WTC11 (cell line): ENCODE measurements at regions not wholly inside any gene's neighbourhood (a gene's known extent, or its start where the extent isn't known, plus 50 kb on each side); places are given as distances from the start of the nearest gene placed in this dataset.

Experiments
- ATAC-seq: fragments of 200-7000 bp; cut with Tn5 transposase; 2 replicates; pipeline ENCODE4 v1.10.0; 2021; ENCODE audit warnings: mild to moderate bottlenecking, moderate library complexity
- CTCF ChIA-PET: fragments of 300-600 bp; sonication (Branson Sonifier 250); formaldehyde crosslinking; loops from one replicate; lab custom pipeline; 2021; ENCODE audit warnings: antibody characterized with exemption; lab: Charles Lee
- POLR2A ChIA-PET: fragments of 350-600 bp; sonication (Branson Sonifier 250); formaldehyde crosslinking; loops from one replicate; lab custom pipeline; 2021; ENCODE audit warnings: antibody characterized with exemption; lab: Charles Lee
- DNase-seq: peaks from one replicate; pipeline ENCODE4 v3.0.0; 2021; ENCODE audit warnings: low spot score
- H3K27ac Mint-ChIP-seq: 2 replicates; pipeline ENCODE4 v1.8.0; 2021; ENCODE audit warnings: mixed read lengths
- H3K27me3 Mint-ChIP-seq: 2 replicates; pipeline ENCODE4 v1.8.0; 2021; ENCODE audit warnings: low read depth, mild to moderate bottlenecking, moderate library complexity, mixed read lengths
- H3K36me3 Mint-ChIP-seq: 2 replicates; pipeline ENCODE4 v1.8.0; 2021; ENCODE audit warnings: mixed read lengths
- H3K4me1 Mint-ChIP-seq: 2 replicates; pipeline ENCODE4 v1.8.0; 2022; ENCODE audit warnings: mixed read lengths
- H3K4me3 Mint-ChIP-seq: 2 replicates; pipeline ENCODE4 v1.8.0; 2021; ENCODE audit warnings: mild to moderate bottlenecking, moderate library complexity, mixed read lengths
- H3K9me3 Mint-ChIP-seq: 2 replicates; pipeline ENCODE4 v1.8.0; 2021; ENCODE audit warnings: mixed read lengths
- ATF1 ChIP-seq: sonication (generic); formaldehyde crosslinking; IDR thresholded peaks from 2 replicates; pipeline ENCODE4 v1.8.1; 2023; ENCODE audit warnings: mild to moderate bottlenecking, moderate library complexity, missing genetic modification reagents
- CREM ChIP-seq: sonication (generic); formaldehyde crosslinking; IDR thresholded peaks from 2 replicates; pipeline ENCODE4 v1.8.1; 2022; ENCODE audit warnings: mild to moderate bottlenecking, missing genetic modification reagents, moderate library complexity
- EMX1 ChIP-seq: fragments of 250-450 bp; sonication (Bioruptor Pico); IDR thresholded peaks from 2 replicates; pipeline ENCODE4 v1.8.0; 2021; ENCODE audit warnings: mild to moderate bottlenecking
- ESRRA ChIP-seq: sonication (generic); formaldehyde crosslinking; IDR thresholded peaks from 2 replicates; pipeline ENCODE4 v1.8.1; 2022; ENCODE audit warnings: mild to moderate bottlenecking, missing genetic modification reagents, borderline replicate concordance
- FOXJ3 ChIP-seq: sonication (generic); formaldehyde crosslinking; IDR thresholded peaks from 2 replicates; pipeline ENCODE4 v1.9.0; 2021; ENCODE audit warnings: missing genetic modification reagents, mild to moderate bottlenecking, borderline replicate concordance
- FOXK1 ChIP-seq: sonication (generic); formaldehyde crosslinking; IDR thresholded peaks from 2 replicates; pipeline ENCODE4 v1.8.0; 2022; ENCODE audit warnings: mild to moderate bottlenecking, moderate library complexity, missing genetic modification reagents
- FOXP1 ChIP-seq: sonication (generic); formaldehyde crosslinking; IDR thresholded peaks from 2 replicates; pipeline ENCODE4 v1.8.0; 2022; ENCODE audit warnings: missing genetic modification reagents, mild to moderate bottlenecking, moderate library complexity, borderline replicate concordance
- JUN ChIP-seq: sonication (generic); formaldehyde crosslinking; IDR thresholded peaks from 2 replicates; pipeline ENCODE4 v1.8.0; 2023; ENCODE audit warnings: mild to moderate bottlenecking, missing genetic modification reagents
- KAT7 ChIP-seq: sonication (generic); formaldehyde crosslinking; IDR thresholded peaks from 2 replicates; pipeline ENCODE4 v1.8.1; 2023; ENCODE audit warnings: missing genetic modification reagents, mild to moderate bottlenecking, borderline replicate concordance
- NFYB ChIP-seq: sonication (generic); formaldehyde crosslinking; conservative IDR thresholded peaks from 2 replicates; pipeline ENCODE4 v1.8.0; 2022; ENCODE audit warnings: low read depth, missing genetic modification reagents
- NR3C1 ChIP-seq: sonication (generic); formaldehyde crosslinking; conservative IDR thresholded peaks from 2 replicates; pipeline ENCODE4 v1.8.1; 2023; ENCODE audit warnings: low read depth, mild to moderate bottlenecking, missing genetic modification reagents
- OVOL2 ChIP-seq: fragments of 250-450 bp; sonication (Bioruptor Pico); IDR thresholded peaks from 2 replicates; pipeline ENCODE4 v1.9.0; 2021; ENCODE audit warnings: mild to moderate bottlenecking, borderline replicate concordance
- TCF7 ChIP-seq: sonication (generic); formaldehyde crosslinking; IDR thresholded peaks from 2 replicates; pipeline ENCODE4 v1.8.0; 2022; ENCODE audit warnings: mild to moderate bottlenecking, low read depth, missing genetic modification reagents, moderate library complexity
- TEAD1 ChIP-seq: sonication (generic); formaldehyde crosslinking; IDR thresholded peaks from 2 replicates; pipeline ENCODE4 v1.8.0; 2022; ENCODE audit warnings: mild to moderate bottlenecking, missing genetic modification reagents
- TEAD4 ChIP-seq: sonication (generic); formaldehyde crosslinking; IDR thresholded peaks from 2 replicates; pipeline ENCODE4 v1.8.0; 2022; ENCODE audit warnings: mild to moderate bottlenecking, missing genetic modification reagents
- ZNF263 ChIP-seq: sonication (generic); formaldehyde crosslinking; IDR thresholded peaks from 2 replicates; pipeline ENCODE4 v1.8.1; 2022; ENCODE audit warnings: low read depth, mild to moderate bottlenecking, moderate library complexity, missing genetic modification reagents
- ZNF317 ChIP-seq: sonication (generic); formaldehyde crosslinking; IDR thresholded peaks from 2 replicates; pipeline ENCODE4 v1.8.1; 2023; ENCODE audit warnings: low read depth, mild to moderate bottlenecking, moderate library complexity, missing genetic modification reagents, borderline replicate concordance
- TF ChIP-seq, protein P1 (sequence below): sonication (generic); formaldehyde crosslinking; IDR thresholded peaks from 2 replicates; pipeline ENCODE4 v1.8.1; 2023; ENCODE audit warnings: mild to moderate bottlenecking, missing genetic modification reagents, moderate library complexity
- TF ChIP-seq, protein P2 (sequence below): sonication (generic); formaldehyde crosslinking; IDR thresholded peaks from 2 replicates; pipeline ENCODE4 v1.8.1; 2023; ENCODE audit warnings: mild to moderate bottlenecking, missing genetic modification reagents
- TF ChIP-seq, protein P3 (sequence below): sonication (generic); formaldehyde crosslinking; IDR thresholded peaks from 2 replicates; pipeline ENCODE4 v1.8.0; 2022; ENCODE audit warnings: mild to moderate bottlenecking, missing genetic modification reagents
- TF ChIP-seq, protein P4 (sequence below): sonication (generic); formaldehyde crosslinking; IDR thresholded peaks from 2 replicates; pipeline ENCODE4 v1.8.0; 2023; ENCODE audit warnings: mild to moderate bottlenecking, missing genetic modification reagents
- TF ChIP-seq, protein P5 (sequence below): sonication (generic); formaldehyde crosslinking; IDR thresholded peaks from 2 replicates; pipeline ENCODE4 v1.8.1; 2022; ENCODE audit warnings: low read depth, missing genetic modification reagents, borderline replicate concordance
- TF ChIP-seq, protein P6 (sequence below): sonication (generic); formaldehyde crosslinking; IDR thresholded peaks from 2 replicates; pipeline ENCODE4 v1.8.0; 2022; ENCODE audit warnings: missing genetic modification reagents

DNA sequence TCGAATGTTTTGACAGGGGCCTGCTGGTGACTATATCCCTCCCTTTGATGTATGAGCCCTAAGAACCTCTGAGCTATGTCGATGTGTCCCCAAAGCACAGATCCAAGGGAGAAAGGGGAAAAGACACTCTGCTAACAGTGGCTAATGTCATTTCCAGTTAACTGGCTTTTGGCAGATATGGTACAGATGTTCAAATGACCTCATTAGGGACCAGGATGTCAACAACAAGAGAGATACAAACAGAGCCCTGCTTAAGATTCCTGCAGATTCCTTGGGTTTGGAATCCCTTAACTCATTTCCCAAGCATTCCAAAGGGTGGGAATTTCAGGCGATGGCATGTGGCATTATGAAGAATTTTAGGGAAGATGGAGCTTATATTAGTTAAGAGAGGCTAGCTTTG lies 517.3 kb downstream of the SOX6 start:
- peaks cover 22% of the 10 kb centered on the region for H3K4me1 Mint-ChIP-seq
- H3K27ac Mint-ChIP-seq: no peak overlapping the region
- no peak for ATAC-seq
- H3K9me3 Mint-ChIP-seq: no peaks in the 10 kb centered on the region
- POLR2A ChIA-PET: no interaction called here
- TF ChIP-seq ZNF317 (CRISPR knock-in tag) (no peak), ZNF263 (CRISPR knock-in tag) (no peak), OVOL2 (CRISPR knock-in tag) (no peak), ESRRA (CRISPR knock-in tag) (no peak), CREM (no peak), KAT7 (CRISPR knock-in tag) (no peak), ATF1 (CRISPR knock-in tag) (no peak)
- TF ChIP-seq, protein P1, sequence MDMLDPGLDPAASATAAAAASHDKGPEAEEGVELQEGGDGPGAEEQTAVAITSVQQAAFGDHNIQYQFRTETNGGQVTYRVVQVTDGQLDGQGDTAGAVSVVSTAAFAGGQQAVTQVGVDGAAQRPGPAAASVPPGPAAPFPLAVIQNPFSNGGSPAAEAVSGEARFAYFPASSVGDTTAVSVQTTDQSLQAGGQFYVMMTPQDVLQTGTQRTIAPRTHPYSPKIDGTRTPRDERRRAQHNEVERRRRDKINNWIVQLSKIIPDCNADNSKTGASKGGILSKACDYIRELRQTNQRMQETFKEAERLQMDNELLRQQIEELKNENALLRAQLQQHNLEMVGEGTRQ (CRISPR knock-in tag): no peak
- TF ChIP-seq, protein P2, sequence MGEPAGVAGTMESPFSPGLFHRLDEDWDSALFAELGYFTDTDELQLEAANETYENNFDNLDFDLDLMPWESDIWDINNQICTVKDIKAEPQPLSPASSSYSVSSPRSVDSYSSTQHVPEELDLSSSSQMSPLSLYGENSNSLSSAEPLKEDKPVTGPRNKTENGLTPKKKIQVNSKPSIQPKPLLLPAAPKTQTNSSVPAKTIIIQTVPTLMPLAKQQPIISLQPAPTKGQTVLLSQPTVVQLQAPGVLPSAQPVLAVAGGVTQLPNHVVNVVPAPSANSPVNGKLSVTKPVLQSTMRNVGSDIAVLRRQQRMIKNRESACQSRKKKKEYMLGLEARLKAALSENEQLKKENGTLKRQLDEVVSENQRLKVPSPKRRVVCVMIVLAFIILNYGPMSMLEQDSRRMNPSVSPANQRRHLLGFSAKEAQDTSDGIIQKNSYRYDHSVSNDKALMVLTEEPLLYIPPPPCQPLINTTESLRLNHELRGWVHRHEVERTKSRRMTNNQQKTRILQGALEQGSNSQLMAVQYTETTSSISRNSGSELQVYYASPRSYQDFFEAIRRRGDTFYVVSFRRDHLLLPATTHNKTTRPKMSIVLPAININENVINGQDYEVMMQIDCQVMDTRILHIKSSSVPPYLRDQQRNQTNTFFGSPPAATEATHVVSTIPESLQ (CRISPR knock-in tag): no peak
- TF ChIP-seq, protein P3, sequence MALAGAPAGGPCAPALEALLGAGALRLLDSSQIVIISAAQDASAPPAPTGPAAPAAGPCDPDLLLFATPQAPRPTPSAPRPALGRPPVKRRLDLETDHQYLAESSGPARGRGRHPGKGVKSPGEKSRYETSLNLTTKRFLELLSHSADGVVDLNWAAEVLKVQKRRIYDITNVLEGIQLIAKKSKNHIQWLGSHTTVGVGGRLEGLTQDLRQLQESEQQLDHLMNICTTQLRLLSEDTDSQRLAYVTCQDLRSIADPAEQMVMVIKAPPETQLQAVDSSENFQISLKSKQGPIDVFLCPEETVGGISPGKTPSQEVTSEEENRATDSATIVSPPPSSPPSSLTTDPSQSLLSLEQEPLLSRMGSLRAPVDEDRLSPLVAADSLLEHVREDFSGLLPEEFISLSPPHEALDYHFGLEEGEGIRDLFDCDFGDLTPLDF (CRISPR knock-in tag): no peak
- no peak for DNase-seq
- CTCF ChIA-PET: interaction anchor here (0.7 to 1.2 kb wide), 3 partner anchors 13 to 189 kb away, joined by 3 read pairs; no protein-coding TSS in a partner anchor
- no peaks in the 10 kb centered on the region for H3K36me3 Mint-ChIP-seq
- no peak overlapping the region for H3K4me3 Mint-ChIP-seq
- H3K27me3 Mint-ChIP-seq: no peaks in the 10 kb centered on the region; the same call in 1 of the 2 replicates

DNA sequence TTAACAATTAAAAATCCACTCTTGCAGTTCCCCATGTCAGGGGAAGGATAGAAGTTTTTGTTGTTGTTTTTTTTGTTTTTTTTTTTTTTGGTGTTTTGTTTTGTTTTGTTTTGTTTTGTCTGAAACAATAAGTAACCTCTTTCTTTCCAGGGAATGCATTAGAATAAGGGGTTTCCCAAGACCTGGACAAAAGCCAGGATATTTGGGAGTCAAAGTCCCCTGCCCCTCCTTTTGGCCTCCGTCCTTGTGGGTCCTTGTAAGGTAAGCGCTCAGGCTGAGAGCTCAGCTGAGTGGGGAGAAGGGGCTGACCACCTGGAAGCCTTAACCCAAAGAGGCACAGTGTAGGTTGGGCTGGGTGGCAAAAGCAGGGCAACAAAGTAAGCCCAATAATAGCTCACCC lies 515.4 kb downstream of the SOX6 start:
- Mint-ChIP-seq H3K4me1 (peaks cover 41% of the 10 kb centered on the region), H3K27ac (no peak overlapping the region), H3K27me3 (no peaks in the 10 kb centered on the region), H3K36me3 (no peaks in the 10 kb centered on the region), H3K4me3 (no peak overlapping the region), H3K9me3 (no peaks in the 10 kb centered on the region)
- ATAC-seq (no peak), DNase-seq (no peak)
- POLR2A ChIA-PET: interaction anchor here (0.6 kb wide), 2 partner anchors 10 to 585 kb away, joined by 3 to 4 read pairs; no protein-coding TSS in a partner anchor
- CTCF ChIA-PET: interaction anchor here (1.0 to 1.4 kb wide), 3 partner anchors 148 to 773 kb away, joined by 3 to 4 read pairs (median 3); no protein-coding TSS in a partner anchor
- no peak for TF ChIP-seq JUN
- no peak for TF ChIP-seq FOXP1 (CRISPR knock-in tag)
- no peak for TF ChIP-seq TCF7 (CRISPR knock-in tag)
- TF ChIP-seq, protein P4, sequence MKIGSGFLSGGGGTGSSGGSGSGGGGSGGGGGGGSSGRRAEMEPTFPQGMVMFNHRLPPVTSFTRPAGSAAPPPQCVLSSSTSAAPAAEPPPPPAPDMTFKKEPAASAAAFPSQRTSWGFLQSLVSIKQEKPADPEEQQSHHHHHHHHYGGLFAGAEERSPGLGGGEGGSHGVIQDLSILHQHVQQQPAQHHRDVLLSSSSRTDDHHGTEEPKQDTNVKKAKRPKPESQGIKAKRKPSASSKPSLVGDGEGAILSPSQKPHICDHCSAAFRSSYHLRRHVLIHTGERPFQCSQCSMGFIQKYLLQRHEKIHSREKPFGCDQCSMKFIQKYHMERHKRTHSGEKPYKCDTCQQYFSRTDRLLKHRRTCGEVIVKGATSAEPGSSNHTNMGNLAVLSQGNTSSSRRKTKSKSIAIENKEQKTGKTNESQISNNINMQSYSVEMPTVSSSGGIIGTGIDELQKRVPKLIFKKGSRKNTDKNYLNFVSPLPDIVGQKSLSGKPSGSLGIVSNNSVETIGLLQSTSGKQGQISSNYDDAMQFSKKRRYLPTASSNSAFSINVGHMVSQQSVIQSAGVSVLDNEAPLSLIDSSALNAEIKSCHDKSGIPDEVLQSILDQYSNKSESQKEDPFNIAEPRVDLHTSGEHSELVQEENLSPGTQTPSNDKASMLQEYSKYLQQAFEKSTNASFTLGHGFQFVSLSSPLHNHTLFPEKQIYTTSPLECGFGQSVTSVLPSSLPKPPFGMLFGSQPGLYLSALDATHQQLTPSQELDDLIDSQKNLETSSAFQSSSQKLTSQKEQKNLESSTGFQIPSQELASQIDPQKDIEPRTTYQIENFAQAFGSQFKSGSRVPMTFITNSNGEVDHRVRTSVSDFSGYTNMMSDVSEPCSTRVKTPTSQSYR: no peak
- no peak for TF ChIP-seq NR3C1 (CRISPR knock-in tag)
- no peak for TF ChIP-seq NFYB (CRISPR knock-in tag)
- TF ChIP-seq, protein P5, sequence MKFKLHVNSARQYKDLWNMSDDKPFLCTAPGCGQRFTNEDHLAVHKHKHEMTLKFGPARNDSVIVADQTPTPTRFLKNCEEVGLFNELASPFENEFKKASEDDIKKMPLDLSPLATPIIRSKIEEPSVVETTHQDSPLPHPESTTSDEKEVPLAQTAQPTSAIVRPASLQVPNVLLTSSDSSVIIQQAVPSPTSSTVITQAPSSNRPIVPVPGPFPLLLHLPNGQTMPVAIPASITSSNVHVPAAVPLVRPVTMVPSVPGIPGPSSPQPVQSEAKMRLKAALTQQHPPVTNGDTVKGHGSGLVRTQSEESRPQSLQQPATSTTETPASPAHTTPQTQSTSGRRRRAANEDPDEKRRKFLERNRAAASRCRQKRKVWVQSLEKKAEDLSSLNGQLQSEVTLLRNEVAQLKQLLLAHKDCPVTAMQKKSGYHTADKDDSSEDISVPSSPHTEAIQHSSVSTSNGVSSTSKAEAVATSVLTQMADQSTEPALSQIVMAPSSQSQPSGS (CRISPR knock-in tag): no peak
- no peak for TF ChIP-seq FOXJ3 (CRISPR knock-in tag)
- TF ChIP-seq, protein P6, sequence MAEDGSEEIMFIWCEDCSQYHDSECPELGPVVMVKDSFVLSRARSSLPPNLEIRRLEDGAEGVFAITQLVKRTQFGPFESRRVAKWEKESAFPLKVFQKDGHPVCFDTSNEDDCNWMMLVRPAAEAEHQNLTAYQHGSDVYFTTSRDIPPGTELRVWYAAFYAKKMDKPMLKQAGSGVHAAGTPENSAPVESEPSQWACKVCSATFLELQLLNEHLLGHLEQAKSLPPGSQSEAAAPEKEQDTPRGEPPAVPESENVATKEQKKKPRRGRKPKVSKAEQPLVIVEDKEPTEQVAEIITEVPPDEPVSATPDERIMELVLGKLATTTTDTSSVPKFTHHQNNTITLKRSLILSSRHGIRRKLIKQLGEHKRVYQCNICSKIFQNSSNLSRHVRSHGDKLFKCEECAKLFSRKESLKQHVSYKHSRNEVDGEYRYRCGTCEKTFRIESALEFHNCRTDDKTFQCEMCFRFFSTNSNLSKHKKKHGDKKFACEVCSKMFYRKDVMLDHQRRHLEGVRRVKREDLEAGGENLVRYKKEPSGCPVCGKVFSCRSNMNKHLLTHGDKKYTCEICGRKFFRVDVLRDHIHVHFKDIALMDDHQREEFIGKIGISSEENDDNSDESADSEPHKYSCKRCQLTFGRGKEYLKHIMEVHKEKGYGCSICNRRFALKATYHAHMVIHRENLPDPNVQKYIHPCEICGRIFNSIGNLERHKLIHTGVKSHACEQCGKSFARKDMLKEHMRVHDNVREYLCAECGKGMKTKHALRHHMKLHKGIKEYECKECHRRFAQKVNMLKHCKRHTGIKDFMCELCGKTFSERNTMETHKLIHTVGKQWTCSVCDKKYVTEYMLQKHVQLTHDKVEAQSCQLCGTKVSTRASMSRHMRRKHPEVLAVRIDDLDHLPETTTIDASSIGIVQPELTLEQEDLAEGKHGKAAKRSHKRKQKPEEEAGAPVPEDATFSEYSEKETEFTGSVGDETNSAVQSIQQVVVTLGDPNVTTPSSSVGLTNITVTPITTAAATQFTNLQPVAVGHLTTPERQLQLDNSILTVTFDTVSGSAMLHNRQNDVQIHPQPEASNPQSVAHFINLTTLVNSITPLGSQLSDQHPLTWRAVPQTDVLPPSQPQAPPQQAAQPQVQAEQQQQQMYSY (CRISPR knock-in tag): no peak
- TF ChIP-seq TEAD4 (CRISPR knock-in tag): no peak
- TF ChIP-seq FOXK1 (CRISPR knock-in tag): no peak
- no peak for TF ChIP-seq EMX1 (CRISPR knock-in tag)
- TF ChIP-seq TEAD1 (CRISPR knock-in tag): no peak
